Testis (tissue), 2 donors: ENCODE measurements at regions not wholly inside any gene's neighbourhood (a gene's known extent, or its start where the extent isn't known, plus 50 kb on each side); places are given as distances from the start of the nearest gene placed in this dataset.

ENCODE experiments used
- POLR2A ChIP-seq: fragments of 450-650 bp; IDR thresholded peaks from one replicate; pipeline ENCODE4 v1.6.1; 2017; ENCODE audit warnings: antibody characterized with exemption, mild to moderate bottlenecking, moderate library complexity
- TF ChIP-seq, protein P1 (sequence below), 3 experiments: fragments of 450-650 bp in 2 of 3; fragments of 200-600 bp in 1 of 3; sonication (generic) in 1 of 3; IDR thresholded peaks; one replicate each; pipeline ENCODE4 v1.5.1; 2016 to 2019; ENCODE audit warnings: antibody characterized with exemption in 3 of 3, mild to moderate bottlenecking in 2 of 3, moderate library complexity in 1 of 3

DNA sequence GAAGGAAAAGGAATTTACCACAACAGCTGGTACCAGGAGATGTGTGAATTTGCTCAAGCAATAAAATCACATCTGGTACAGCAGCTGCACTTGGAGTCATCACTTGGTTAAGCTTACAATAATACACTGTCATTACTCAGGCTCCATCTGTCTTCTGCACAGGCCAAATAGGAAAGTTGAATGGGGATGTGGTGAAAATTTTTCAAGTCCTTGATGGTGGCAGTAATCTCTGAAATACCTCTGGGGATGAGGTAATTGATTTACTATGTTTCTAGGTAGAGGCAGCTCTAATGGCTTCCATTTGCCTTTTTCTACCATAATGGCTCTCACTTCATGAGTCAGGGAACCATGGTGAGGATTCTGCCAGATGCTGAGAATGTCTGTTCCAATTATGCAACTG, 206.8 kb upstream of the ATP10B start:
- TF ChIP-seq, protein P1, sequence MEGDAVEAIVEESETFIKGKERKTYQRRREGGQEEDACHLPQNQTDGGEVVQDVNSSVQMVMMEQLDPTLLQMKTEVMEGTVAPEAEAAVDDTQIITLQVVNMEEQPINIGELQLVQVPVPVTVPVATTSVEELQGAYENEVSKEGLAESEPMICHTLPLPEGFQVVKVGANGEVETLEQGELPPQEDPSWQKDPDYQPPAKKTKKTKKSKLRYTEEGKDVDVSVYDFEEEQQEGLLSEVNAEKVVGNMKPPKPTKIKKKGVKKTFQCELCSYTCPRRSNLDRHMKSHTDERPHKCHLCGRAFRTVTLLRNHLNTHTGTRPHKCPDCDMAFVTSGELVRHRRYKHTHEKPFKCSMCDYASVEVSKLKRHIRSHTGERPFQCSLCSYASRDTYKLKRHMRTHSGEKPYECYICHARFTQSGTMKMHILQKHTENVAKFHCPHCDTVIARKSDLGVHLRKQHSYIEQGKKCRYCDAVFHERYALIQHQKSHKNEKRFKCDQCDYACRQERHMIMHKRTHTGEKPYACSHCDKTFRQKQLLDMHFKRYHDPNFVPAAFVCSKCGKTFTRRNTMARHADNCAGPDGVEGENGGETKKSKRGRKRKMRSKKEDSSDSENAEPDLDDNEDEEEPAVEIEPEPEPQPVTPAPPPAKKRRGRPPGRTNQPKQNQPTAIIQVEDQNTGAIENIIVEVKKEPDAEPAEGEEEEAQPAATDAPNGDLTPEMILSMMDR (IDR thresholded peaks at IDR 0.05) = no peak
- no peak for TF ChIP-seq POLR2A
